K562 (cell line): ENCODE measurements at regions not wholly inside any gene's neighbourhood (a gene's known extent, or its start where the extent isn't known, plus 50 kb on each side); places are given as distances from the start of the nearest gene placed in this dataset.

Source experiments
- ATAC-seq: fragments of 200-7000 bp; cut with Tn5 transposase; 3 replicates; pipeline ENCODE4 v1.9.1; 2020; ENCODE audit warnings: moderate library complexity
- BruUV-seq: library from RNA; stranded (reverse); fragments of 400-500 nt; replicated peaks from 2 replicates; lab custom pipeline; 2021; lab: Mats Ljungman, UMichigan
- CTCF ChIA-PET: fragments of 300-600 bp; formaldehyde crosslinking; extraction: SDS; loops from one replicate; lab custom pipeline; 2021; ENCODE audit warnings: low intra/inter-chr PET ratio; lab: Yijun Ruan, JAX
- POLR2A ChIA-PET: fragments of 300-600, 350-650 bp; sonication (Branson Sonifier 250); formaldehyde crosslinking; extraction: SDS; loops from one replicate; lab custom pipeline; 2021; ENCODE audit warnings: antibody characterized with exemption, inconsistent platforms; lab: Yijun Ruan, JAX
- DNase-seq, 4 experiments: peaks; one replicate each; pipeline versions ENCODE4 v3.0.0 to v3.0.0-alpha.2; 2011 to 2018; ENCODE audit warnings: low spot score in 3 of 4, mixed read lengths in 3 of 4; ENCODE audit errors: extremely low read depth in 1 of 4
- FAIRE-seq: peaks from 2 replicates; lab custom pipeline; 2011; peaks lifted over from hg19 to GRCh38; lab: Jason Lieb, UNC
- H2AFZ ChIP-seq: 2 replicates; pipeline ENCODE4 v1.6.0; 2011; ENCODE audit warnings: low read depth, low read length, control low read depth, inconsistent platforms
- H3K27ac ChIP-seq: fragments of 200-600 bp; 3 replicates; pipeline ENCODE4 v1.8.0; 2011; ENCODE audit warnings: low read depth, mild to moderate bottlenecking, control low read depth, inconsistent platforms, low read length, moderate library complexity, mixed read lengths; ENCODE audit errors: extremely low read depth
- H3K27me3 ChIP-seq, 2 experiments: fragments of 300-600 bp in 1 of 2; 2 replicates in 1 of 2; 3 replicates in 1 of 2; pipeline versions ENCODE4 v1.6.0 to v1.8.0; 2011; ENCODE audit warnings: inconsistent platforms in 2 of 2, low read length in 2 of 2, mild to moderate bottlenecking in 1 of 2, mixed read lengths in 1 of 2, moderate library complexity in 1 of 2; ENCODE audit not compliant: control insufficient read depth in 2 of 2, insufficient read depth in 2 of 2
- H3K36me3 ChIP-seq: fragments of 300-600 bp; 3 replicates; pipeline ENCODE4 v1.8.0; 2011; ENCODE audit warnings: mild to moderate bottlenecking, low read length, inconsistent platforms; ENCODE audit not compliant: control insufficient read depth, insufficient read depth
- H3K4me1 ChIP-seq, 2 experiments: fragments of 200-600 bp in 1 of 2; replicated peaks in 1 of 2; 2 replicates in 1 of 2; 3 replicates in 1 of 2; pipeline versions ENCODE4 v1.5.1 to v1.8.0; 2011; ENCODE audit warnings: inconsistent platforms in 2 of 2, low read length in 2 of 2, mild to moderate bottlenecking in 1 of 2, mixed read lengths in 1 of 2, moderate library complexity in 1 of 2; ENCODE audit not compliant: control insufficient read depth in 2 of 2, insufficient read depth in 2 of 2
- H3K4me2 ChIP-seq: 2 replicates; pipeline ENCODE4 v1.6.1; 2011; ENCODE audit warnings: low read length, control low read depth, inconsistent platforms, mixed read lengths; ENCODE audit not compliant: insufficient read depth
- H3K4me3 ChIP-seq: fragments of 200-600 bp; sonication (generic), shearing (Covaris generic); 2 replicates; pipeline ENCODE4 v1.5.1; 2016; ENCODE audit warnings: control low read depth, inconsistent platforms
- H3K79me2 ChIP-seq: fragments of 200-600 bp; 3 replicates; pipeline ENCODE4 v1.8.0; 2011; ENCODE audit warnings: low read length, inconsistent platforms; ENCODE audit not compliant: control insufficient read depth, insufficient read depth
- H3K9ac ChIP-seq, 2 experiments: 2 replicates each; pipeline versions ENCODE4 v1.6.0 to v1.6.1; 2011; ENCODE audit warnings: low read depth in 2 of 2, low read length in 2 of 2, control low read depth in 1 of 2, inconsistent platforms in 1 of 2, mild to moderate bottlenecking in 1 of 2, mixed read lengths in 1 of 2; ENCODE audit not compliant: insufficient read depth in 1 of 2
- H3K9me1 ChIP-seq: one replicate; pipeline ENCODE4 v1.6.0; 2011; ENCODE audit warnings: inconsistent platforms, mild to moderate bottlenecking, low read length, moderate library complexity; ENCODE audit not compliant: control insufficient read depth, insufficient read depth
- H3K9me3 ChIP-seq: replicated peaks from 2 replicates; pipeline ENCODE4 v1.5.1; 2011; ENCODE audit warnings: low read depth, low read length, inconsistent platforms; ENCODE audit not compliant: control insufficient read depth, insufficient read depth
- H4K20me1 ChIP-seq: replicated peaks from 2 replicates; pipeline ENCODE4 v1.6.1; 2011; ENCODE audit warnings: low read length, inconsistent platforms, mixed read lengths; ENCODE audit not compliant: control insufficient read depth, insufficient read depth
- ILK ChIP-seq: fragments of 450-650 bp; IDR thresholded peaks from 2 replicates; pipeline ENCODE4 v1.6.1; 2016; ENCODE audit warnings: missing genetic modification characterization, low read depth, mild to moderate bottlenecking, missing compliant biosample characterization, moderate library complexity, borderline replicate concordance
- POLR3A ChIP-seq: IDR thresholded peaks from 2 replicates; pipeline ENCODE4 v1.6.1; 2011; ENCODE audit warnings: borderline replicate concordance, mild to moderate bottlenecking, moderate library complexity; ENCODE audit not compliant: insufficient read length, insufficient read depth; ENCODE audit errors: extremely low read depth
- POLR3G ChIP-seq: IDR thresholded peaks from 2 replicates; pipeline ENCODE4 v1.6.1; 2011; ENCODE audit not compliant: insufficient read length, insufficient replicate concordance; ENCODE audit errors: extremely low read depth
- RBM14 ChIP-seq: fragments of 200-400 bp; formaldehyde crosslinking; IDR thresholded peaks from 2 replicates; pipeline ENCODE4 v1.6.1; 2018; ENCODE audit warnings: low read depth, mild to moderate bottlenecking, low read length, moderate library complexity, borderline replicate concordance; ENCODE audit not compliant: insufficient read depth
- WGBS: fragments of 100-300 bp; shearing (Covaris generic); methylation state at CpG from one replicate; pipeline ENCODE4 v1.1.6; 2016; ENCODE audit warnings: low coverage, mixed read lengths; ENCODE audit not compliant: insufficient coverage; ENCODE audit errors: missing lambda C conversion rate; 5-methylcytosine and 5-hydroxymethylcytosine counted together
- in situ Hi-C: fragments of 300-500 bp; cut with MboI; formaldehyde crosslinking; loops from 4 replicates; pipeline ENCODE4 v1.15.0; 2018; ENCODE audit warnings: inconsistent platforms, mixed read lengths
- intact Hi-C: fragments of 100-400 bp; cut with micrococcal nuclease; formaldehyde crosslinking; loops from 2 replicates; pipeline ENCODE4 v1.14.2; 2022

DNA sequence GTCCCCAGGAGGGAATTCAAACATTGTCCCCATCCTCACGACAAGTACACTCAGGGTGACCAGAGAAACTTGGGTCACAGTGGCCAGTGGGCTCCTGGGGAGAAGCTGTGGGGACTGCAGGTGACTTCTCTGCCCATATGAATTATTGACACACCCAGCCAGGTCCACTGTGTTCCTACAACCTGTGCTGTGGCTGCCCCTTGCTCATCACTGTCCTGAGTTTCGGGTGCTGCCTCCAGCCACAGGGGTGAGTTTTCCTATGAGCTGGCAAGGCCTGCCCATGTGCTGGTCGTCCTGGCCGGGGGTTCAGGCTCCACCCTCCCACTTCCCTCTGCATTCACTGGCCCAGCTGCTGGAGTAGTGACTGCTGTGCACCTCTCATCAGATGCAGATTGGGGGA is 59.0 kb upstream of the RBFOX3 start:
- no peak for TF ChIP-seq ILK (tag)
- no peak for TF ChIP-seq RBM14
- no peak for TF ChIP-seq POLR3A
- TF ChIP-seq POLR3G = no peak
- H3K9me3 ChIP-seq = no peaks in the 10 kb centered on the region
- no peaks in the 10 kb centered on the region for H3K9me1 ChIP-seq
- no peak overlapping the region for H2AFZ ChIP-seq
- H3K27me3 ChIP-seq = peaks cover 4 to 35% of the 10 kb centered on the region in 2 experiments; a peak in 4 of 5 replicates
- H3K9ac ChIP-seq = no peak overlapping the region
- WGBS = 2% methylated on average over 4 of the region's 4 CpGs
- no peak overlapping the region for H3K4me3 ChIP-seq
- no peaks in the 10 kb centered on the region for H3K36me3 ChIP-seq
- H3K4me2 ChIP-seq = no peak overlapping the region
- POLR2A ChIA-PET = no interaction called here
- BruUV-seq = no TSS peak
- H3K79me2 ChIP-seq = no peaks in the 10 kb centered on the region
- CTCF ChIA-PET = no interaction called here
- intact Hi-C loops (no loop called here), in situ Hi-C loops (no loop called here)
- no peaks in the 10 kb centered on the region for H3K4me1 ChIP-seq
- no peak for ATAC-seq
- no peaks in the 10 kb centered on the region; the same call in 1 of the 2 replicates for H4K20me1 ChIP-seq
- no peak for FAIRE-seq
- no peak overlapping the region for H3K27ac ChIP-seq
- no peak for DNase-seq
